ENCODE measurements at regions not wholly inside any gene's neighbourhood (a gene's known extent, or its start where the extent isn't known, plus 50 kb on each side); places are given as distances from the start of the nearest gene placed in this dataset.

DNA sequence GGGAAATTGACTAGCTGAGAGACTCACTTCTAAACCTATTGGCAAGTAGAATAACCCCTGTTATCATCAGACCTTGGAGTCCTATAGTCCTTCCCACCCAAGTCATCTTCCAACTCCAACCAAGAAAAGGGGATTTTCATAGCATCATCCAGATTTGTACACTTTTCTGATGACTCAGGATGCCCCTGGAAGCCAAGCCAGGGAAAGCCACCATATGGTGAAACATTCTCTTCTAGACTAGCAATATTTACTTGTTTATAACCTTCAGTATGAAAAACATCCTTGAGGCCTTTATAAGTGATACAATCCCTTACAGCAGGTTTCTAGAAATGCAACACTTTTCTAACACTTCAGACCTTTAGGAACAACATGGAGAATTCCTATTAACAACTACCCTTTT lies 618.8 kb upstream of the CDH11 start:
- TF ChIP-seq, protein P1, sequence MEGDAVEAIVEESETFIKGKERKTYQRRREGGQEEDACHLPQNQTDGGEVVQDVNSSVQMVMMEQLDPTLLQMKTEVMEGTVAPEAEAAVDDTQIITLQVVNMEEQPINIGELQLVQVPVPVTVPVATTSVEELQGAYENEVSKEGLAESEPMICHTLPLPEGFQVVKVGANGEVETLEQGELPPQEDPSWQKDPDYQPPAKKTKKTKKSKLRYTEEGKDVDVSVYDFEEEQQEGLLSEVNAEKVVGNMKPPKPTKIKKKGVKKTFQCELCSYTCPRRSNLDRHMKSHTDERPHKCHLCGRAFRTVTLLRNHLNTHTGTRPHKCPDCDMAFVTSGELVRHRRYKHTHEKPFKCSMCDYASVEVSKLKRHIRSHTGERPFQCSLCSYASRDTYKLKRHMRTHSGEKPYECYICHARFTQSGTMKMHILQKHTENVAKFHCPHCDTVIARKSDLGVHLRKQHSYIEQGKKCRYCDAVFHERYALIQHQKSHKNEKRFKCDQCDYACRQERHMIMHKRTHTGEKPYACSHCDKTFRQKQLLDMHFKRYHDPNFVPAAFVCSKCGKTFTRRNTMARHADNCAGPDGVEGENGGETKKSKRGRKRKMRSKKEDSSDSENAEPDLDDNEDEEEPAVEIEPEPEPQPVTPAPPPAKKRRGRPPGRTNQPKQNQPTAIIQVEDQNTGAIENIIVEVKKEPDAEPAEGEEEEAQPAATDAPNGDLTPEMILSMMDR (IDR thresholded peaks at IDR 0.05; ENCODE audit: low read depth, low read length, poor library complexity, severe bottlenecking): no peak
- no peak for TF ChIP-seq EZH2phosphoT487 (IDR thresholded peaks at IDR 0.05; ENCODE audit: borderline replicate concordance, low read length)

All from DOHH2 (cell line).